GM19463 (cell line): ENCODE measurements at regions not wholly inside any gene's neighbourhood (a gene's known extent, or its start where the extent isn't known, plus 50 kb on each side); places are given as distances from the start of the nearest gene placed in this dataset.
"Not testable (repeated sequence)": the region's sequence is repeated elsewhere in the genome, so short reads cannot be mapped to it uniquely, and the experiment has no call there.

Experiments used
- ATAC-seq: cut with Tn5 transposase; IDR thresholded peaks from one replicate; pipeline ENCODE4 v1.9.1; 2021; ENCODE audit warnings: mild to moderate bottlenecking, moderate library complexity; ENCODE audit not compliant: unreplicated experiment

DNA sequence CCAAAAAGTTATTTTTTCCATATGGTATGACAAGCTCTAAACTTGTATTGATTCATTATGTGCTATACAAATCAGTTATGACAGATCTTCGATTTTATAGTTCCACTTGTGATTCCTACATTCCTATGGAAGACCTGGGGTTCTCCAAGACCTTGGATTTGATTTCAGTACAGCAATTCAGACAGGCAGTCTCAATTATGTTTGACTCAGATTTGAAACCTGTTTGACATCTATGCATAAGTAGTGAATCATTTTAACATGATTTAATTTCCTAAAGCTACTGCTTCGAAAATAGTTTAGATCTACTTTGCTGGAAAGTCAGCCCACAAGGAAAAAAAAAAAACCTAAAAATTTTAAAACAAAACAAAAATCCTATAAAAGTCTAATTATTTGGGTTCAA lies 820.4 kb downstream of the LUZP2 start:
- no peak for ATAC-seq

DNA sequence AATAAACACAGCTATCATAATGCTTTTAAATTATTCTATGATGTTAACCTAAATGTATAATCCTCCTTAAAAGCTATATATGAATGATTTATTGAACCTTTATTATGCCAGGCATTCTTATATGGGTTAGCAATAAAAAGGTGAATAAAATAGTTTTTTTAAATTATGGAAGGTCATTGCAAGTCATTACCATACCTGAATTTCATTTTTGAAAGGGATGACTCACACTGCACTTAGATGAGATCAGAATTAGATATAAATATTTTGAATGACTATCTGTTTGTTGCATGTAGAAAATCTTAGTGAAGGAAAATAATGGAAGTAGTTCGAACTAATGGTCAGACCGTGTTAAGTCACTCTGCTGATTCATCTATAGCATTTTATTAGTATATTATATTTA lies 822.3 kb downstream of the LUZP2 start:
- ATAC-seq = no peak

DNA sequence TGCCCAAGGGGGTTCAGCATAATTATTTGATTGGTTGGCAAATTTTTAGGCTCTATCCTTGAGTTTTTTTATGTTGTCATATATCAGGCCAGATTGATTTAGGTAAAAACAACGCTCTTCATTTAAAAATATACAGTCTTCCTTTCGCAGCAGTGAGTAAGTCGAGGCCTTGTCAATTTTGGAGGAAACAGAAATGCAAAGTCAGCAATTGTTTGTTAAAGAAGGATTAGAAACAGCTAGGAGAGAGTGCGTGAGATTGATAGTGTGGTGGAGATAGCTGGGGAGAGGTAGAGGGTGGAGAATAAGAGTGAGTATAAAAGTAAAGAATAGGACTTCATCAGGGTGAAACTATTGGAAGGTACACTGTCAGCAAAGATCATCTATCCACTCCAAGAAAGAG lies 830.8 kb downstream of the LUZP2 start:
- no peak for ATAC-seq

DNA sequence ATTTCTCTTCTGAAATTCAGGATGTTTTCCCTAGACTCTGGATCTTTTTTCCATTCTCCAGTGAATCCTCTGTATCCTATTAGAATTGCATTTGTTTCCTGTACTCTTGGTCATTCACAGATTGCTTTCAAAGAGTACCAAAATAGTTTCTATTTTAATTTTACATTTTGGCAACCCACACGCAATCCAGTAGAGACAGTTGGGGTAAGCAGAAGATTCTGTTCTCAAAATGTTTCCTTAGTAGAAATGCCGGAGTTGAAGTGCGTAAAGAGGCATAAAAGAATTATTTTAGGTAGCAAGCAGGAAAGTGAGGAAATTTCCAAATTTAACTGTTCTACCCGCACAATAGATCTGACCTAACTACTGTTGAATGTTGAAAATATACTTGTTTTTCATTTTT lies 842.4 kb downstream of the LUZP2 start:
- no peak for ATAC-seq

DNA sequence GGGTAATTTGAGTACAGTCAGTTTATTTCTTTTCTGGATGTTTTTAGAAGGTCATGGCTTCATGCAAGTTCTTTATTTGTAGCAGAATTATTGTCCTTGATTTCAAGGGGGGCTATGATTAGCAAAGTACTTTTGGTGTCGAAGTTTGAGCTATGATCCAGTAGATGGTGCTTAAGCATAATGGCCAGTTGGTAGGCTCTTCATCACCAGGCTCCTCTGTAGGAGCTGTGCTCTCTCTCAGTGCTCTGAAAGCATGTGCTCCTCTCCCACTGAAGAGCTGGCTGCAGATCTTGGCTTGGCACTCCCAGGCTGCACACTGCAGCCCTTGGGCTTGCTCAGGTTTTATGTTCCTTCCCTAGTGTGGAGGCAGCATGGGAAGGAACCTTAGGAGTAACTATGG lies 852.7 kb downstream of the LUZP2 start:
- no peak for ATAC-seq

DNA sequence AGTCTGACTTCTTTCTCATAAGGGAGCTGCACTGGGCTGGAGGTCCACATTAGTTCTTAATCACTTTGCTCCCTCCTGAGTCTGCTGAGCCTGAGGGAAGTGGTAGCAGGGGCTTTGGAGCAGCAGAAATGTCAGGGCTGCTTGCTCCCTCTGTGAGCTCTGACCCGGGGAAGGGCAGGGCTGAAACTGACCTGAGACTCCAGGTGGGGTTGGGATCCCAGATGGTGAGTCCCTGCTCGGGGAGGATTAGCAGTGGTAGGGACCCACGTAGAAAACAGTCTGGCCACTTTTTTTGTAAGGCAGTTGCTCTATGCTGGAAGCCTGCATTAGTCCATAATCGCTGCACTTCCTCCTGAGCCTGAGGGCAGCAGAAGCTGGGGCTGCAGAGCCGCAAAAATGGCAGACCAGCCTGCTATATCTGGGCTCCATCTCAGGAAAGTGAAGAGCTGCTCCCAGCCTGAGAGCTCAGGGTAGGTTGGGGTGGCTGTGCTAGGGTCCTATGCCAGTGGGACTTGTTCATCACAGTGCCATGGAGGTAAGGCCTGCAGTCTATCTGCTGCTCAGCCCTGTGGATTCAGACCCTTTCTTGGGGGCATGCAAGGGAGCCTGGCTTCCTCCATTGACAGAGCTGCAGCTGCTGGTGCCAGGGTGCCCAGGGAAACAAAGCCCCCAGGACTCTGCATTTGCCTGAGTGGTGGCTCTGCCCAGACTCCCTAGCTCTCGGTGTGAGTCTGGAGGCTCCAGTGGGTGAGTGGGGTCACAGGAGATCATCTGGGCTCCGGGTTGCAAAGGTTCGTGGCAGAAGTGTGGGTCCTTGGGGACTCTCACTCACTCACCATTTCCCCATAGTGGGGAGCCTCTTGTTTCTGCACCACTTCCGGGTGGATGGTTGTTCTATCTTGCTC lies 854.3 kb downstream of the LUZP2 start:
- ATAC-seq = no peak

DNA sequence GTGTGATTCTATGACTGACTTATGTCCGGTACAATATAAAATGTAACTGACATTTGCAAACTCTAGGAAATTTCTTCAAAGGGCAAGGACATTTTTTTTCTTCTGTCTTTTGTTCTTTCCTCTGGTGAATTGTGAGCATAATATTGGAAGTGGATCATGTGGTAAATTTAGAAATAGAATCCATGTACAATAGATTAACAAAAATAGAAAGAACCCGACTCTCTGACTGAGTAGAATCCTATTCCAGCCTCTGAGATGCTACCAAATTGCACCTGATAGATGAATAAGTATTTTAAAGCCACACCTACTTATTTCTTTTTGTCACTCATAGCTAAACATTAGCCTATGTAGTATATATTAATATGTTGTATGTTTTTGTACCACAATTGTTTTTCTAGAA lies 860.3 kb downstream of the LUZP2 start:
- ATAC-seq = no peak

DNA sequence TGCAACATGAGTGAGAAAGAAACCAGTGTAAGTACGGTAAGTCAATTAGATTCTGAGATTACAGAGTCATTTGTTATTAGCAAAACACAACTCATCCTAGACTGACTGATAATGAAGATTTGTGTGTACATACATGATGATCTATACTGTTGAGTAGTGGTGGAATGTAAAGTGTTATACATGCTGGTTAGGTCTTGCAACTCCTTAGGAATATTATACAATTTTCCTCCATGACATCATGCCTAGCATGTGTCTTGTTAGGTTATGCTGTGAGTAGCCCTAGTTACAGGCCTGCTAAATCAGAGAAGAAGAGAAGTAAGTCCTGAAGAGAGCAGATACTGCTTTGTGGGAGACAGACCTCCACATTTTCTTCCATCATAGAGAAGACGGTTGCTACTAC lies 880.6 kb downstream of the LUZP2 start:
- no peak for ATAC-seq

DNA sequence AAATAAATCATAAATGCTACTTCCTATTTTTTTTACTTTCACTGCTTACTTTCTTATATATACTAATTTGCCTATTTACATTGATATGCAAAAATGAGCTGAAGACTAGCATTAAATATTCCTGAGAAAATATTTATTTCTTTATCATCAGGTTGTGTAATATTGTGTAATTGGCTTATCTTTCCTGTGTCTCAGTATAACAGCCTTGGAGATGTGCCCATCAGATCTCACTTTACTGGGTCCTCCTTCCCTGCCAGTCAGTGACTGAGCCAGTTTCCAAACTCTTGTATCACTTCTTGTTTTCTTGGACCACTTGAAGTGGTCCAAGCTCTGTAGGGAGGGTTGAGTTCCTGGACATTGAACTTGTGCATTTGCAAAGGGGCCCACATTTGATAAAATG lies 900.0 kb downstream of the LUZP2 start:
- ATAC-seq = no peak

GRCh38 chr11:25408146-25408545 lies 911.3 kb downstream of the LUZP2 start:
- no peak for ATAC-seq

GRCh38 chr11:25415793-25416192 lies 916.1 kb upstream of the ANO3 start:
- ATAC-seq = no peak

DNA sequence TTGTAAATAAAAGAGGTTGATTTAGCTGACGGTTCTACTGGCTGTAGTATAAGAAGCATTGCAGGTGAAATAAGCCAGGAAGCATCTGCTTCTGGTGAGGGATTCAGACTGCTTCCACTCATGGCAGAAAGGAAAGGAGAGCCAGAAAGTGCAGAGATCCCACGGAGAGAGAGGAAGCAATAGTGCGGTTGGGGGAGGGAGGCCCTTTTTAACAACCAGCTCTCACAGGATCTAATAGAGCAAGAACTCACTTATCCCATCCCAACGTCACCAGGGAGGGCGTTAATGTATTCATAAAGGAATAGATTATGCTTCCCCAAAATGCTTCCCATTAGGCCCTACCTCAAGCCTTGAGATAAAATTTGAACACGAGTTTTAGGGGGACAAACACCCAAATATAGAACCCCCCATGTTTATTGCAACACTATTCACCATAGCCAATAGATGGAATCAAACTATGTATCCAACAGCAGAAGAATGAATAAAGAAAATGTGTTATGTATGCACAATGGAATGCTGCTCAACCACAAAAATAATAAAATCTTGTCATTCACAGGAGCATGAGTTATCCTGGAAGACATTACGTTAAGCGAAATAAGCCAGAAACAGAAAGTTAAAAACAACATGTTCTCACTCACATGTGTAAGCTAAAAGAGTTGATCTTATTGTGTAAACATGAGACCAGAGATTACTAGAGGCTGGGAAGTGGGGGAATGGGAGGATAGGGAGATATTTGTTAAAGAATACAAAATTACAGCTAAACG lies 908.3 kb upstream of the ANO3 start:
- ATAC-seq = no peak

- no peak for ATAC-seq
Observed at GRCh38 chr11:25432376-25432775, 899.6 kb upstream of the ANO3 start.

DNA sequence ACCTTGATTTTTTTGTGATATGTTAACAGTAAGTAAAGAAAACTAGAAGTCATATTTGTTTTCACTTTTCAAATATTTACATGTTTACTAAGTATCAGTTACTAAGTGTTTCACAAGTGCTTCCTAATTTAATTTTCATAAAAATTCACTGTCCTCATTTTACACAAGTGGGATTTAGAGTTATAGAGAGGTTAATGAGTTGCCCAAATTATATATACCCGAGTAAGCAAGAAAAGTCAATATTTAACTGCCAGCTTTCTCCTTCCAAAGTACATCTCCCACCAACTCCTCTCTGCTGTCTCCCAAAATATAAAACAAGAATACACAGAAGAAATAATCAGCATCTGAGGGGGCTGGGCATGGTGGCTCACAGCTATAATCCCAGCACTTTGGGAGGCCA lies 896.7 kb upstream of the ANO3 start:
- ATAC-seq = no peak

- ATAC-seq = no peak
Observed at GRCh38 chr11:25436326-25436725, 895.6 kb upstream of the ANO3 start.

DNA sequence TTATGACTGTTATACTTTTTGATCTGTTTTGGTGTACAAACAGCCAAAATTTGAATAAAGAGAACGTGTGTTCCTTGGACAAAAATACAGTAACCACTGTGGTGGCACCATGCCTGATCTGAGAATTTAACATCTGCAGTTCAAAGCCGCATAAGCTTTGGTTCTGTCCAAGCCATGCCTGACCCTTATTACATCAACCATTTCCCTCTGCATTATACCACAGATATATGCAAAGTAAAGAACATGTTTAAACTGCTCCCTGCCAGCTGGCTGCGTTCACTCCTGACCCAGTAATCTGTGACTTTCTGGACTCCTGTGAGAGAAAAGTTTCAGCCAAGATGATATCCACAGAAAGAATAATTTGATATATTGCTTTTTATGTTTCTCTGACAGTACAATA lies 890.5 kb upstream of the ANO3 start:
- ATAC-seq = no peak

GRCh38 chr11:25449091-25449490 lies 882.8 kb upstream of the ANO3 start:
- no peak for ATAC-seq

DNA sequence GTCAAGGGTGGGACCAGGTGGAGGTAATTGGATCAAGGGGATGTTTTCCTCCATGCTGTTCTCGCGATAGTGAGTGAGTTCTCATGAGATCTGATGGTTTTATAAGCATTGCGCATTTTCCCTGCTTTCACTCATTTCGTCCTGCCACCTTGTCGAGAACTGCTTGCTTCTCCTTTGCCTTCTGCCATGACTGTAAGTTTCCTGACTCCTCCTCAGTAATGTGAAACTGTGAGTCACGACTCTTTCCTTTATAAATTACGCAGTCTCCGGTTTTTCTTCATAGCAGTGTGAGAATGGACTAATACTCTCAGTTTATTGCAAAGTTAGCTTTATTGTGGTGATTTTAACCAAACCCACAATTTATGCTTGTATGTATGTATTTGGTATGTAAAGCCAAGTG lies 878.5 kb upstream of the ANO3 start:
- ATAC-seq = no peak

GRCh38 chr11:25456211-25456610 lies 875.7 kb upstream of the ANO3 start:
- no peak for ATAC-seq

GRCh38 chr11:25483915-25484635 lies 847.9 kb upstream of the ANO3 start:
- ATAC-seq = no peak

- no peak for ATAC-seq
Observed at GRCh38 chr11:25485315-25485714, 846.6 kb upstream of the ANO3 start.

GRCh38 chr11:25486338-25486737 lies 845.6 kb upstream of the ANO3 start:
- ATAC-seq = not testable (repeated sequence)
